Renal cortex interstitium (tissue), 11 donors: ENCODE measurements at regions not wholly inside any gene's neighbourhood (a gene's known extent, or its start where the extent isn't known, plus 50 kb on each side); places are given as distances from the start of the nearest gene placed in this dataset.

Source experiments
- DNase-seq, 11 donors: peaks; one replicate each; pipeline ENCODE4 v3.0.0-alpha.2; 2013; ENCODE audit warnings: low read depth in 9 of 11, low spot score in 4 of 11; ENCODE audit errors: extremely low read depth in 1 of 11

DNA sequence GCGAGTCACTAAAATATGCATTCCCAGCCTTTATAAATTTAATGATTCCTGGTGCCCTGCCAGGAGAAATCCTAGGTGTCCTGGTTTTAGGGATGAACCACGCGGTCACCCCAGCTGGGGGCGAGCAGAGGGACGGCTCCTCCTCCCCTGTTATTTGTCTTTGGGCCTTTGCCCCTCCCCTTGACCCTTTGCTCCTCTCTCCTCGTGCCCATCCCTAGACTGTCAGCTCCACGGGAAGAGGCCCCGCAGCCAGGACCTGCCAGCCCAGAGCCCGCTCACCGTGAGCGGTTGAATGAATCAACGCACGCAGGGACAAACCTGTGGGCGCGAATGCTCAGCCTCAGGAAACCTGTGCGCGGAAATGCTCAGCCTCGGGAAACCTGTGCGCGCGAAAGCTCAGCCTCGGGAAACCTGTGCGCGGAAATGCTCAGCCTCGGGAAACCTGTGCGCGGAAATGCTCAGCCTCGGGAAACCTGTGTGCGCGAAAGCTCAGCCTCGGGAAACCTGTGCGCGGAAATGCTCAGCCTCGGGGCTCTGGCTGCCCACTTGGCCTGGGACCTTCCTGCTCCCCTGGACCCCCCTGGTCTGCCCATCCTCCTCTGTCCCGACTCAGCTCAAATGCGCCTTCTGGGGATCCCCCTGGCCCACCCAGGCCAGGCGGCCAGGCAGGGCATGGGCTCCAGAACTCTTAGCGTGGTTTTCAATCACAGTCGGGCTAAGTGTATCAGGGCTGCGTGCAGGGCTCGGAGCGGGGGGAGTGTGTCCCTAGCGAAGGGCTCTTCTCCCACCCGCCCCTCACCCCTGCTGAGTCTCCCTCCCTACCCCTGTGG lies 140.5 kb upstream of the COL5A1 start:
- no peak for DNase-seq

DNA sequence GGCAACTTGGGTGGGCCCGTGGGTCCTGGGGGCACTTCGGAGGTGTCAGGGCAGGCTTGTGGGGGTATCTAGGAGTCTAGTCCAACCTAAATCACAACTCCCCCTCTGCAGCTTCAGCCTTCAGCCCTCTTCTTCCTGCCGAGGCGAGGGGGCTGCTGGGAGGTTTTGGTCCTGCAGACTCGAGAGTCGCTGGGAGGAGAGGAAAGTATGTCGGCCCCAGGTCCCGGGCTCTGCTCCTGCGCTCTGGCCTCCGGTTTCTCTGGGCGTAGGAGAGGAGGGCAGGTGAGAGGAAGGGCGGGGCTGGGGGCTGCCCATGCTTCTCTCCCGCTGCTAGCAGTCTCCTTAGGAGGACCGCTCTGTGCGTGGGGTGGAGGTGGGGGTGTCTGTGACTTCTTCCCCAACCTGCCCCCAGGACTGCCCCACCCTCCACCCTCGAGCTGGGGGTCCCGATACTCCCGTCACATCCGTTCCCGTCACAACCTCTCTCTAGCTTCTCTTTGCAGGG lies 139.8 kb upstream of the COL5A1 start:
- no peak for DNase-seq

DNA sequence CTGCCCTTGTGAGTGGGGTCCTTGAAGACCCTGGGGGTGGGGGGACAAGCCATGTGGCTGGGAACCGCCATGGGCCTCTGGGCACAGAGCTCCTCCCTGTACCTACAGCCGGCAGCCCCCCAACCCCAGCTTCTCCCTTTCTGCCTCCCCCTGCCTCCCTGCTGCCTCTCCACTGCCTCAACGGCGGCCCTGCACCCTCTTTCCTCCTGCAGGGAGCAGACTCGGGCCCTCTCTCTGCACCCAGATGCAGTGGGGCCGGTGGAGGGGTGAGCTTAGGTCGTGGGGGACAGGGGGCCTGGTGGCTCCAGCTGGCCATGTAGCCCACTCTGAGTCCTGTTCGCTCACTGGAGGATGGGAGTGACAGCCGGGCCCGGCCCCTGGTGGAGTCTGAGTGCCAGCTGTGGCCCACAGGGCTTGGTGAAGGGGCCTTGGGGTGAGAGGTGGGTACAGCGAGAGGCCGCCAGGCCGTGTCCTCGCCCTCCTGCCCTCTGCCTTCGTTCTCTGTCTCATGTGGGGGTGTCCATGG lies 139.3 kb upstream of the COL5A1 start:
- DNase-seq = no peak

DNA sequence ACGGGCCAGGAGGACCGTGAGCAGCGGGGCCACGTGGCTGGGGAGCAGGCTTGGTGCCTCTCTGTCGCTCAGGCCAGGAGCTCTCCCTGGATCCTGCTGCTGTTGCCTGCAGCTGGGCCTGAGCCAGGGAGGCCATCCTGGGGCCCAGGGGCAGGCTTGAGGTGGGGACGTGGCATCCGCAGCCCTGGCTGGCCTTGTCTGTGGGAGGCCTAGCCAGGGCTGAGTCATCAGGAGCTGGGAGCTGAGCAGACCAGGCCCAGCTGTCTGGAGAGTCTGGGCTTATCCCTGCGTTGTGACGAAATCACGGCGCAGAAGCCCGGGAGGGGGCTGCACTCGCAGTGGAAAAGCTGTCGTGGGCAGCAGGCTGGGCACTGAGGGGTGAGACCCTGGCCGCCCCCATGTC lies 138.8 kb upstream of the COL5A1 start:
- peak in 1 of 11 donors; percentile 43 for DNase-seq

DNA sequence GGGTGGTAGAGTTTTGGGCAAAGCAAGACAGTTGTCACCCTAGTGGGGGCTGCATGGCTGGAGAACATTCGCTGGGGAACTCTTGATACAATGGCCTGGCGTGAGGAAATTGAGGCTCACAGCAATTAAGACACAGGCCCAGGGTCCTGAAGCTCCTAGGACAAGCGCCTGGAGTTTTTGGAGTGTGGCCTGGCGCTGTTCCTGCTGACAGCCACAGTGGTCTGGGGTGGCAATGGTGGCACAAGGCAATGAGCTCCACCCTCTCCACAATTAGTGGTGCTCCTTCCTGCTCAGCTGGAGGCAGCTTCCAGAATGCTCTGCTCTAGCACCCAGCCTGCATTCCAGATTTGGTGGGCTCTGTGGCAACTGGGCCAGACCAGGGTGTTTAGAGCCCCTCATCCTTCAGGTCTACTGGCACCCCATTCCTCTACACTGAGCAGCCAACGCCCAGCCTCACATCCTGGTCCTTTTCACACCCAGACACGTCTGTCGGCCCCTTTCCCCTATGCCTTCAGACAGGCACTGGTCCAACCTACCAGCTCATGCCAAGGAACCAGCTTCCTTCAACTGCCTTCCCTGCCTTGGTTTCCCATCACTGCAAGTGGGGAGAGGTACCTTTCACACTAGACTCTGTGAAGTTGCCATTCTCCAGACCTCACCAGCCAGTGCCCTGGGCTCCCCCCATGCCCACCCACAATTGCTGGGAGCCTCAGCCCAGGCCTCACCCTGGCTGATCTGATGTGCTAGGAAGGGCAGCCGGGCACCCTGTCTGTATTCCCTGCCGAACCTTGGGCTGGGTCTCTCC lies 138.1 kb upstream of the COL5A1 start:
- DNase-seq = no peak

DNA sequence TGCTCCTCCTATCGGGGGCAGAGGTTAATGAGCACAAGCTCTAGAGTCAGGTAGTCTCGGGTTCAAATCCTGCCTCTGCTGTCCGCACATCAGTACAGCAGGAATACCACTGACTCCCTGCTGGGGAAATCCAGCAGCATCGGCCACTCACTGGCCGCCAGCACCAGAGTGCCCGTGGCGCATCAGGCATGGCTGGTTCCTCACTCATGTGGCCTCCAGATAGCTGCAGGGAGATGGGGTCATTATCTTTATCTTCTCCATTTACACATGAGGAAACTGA lies 137.6 kb upstream of the COL5A1 start:
- no peak for DNase-seq

DNA sequence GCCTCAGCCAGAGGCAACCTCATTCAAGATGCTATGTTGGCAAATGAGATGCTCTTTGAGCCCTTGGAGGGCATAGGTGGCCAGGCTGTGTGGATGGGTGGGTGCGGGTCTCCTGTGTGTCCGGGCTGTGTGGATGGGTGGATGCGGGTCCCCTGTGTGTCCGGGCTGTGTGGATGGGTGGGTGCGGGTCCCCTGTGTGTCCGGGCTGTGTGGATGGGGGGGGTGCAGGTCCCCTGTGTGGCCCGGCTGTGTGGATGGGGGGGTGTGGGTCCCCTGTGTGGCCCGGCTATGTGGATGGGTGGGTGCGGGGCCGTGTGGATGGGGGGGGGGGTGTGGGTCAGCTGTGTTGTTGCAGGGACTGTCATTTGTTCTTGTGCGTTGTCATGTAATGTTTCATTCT lies 136.6 kb upstream of the COL5A1 start:
- DNase-seq = no peak

DNA sequence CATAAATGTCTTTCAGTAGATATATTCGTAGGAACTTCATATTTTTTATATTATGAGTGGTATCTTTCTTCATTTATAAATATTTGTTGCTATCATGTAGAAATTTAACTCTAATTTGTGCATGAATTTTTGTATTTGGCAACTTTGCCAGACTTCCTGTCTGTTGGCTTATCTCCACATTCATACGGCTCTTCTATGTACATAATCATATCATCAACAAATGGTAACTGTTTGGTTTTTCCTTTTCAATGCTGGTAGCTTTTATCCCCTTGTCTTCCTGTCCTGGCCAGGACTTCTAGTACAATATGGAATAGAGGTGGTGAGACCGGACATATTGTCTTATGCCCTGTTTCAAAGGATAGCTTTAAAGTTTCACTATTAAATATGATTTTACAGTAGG lies 132.3 kb upstream of the COL5A1 start:
- DNase-seq = no peak

GRCh38 chr9:134509817-134510216 lies 131.8 kb upstream of the COL5A1 start:
- DNase-seq = no peak

DNA sequence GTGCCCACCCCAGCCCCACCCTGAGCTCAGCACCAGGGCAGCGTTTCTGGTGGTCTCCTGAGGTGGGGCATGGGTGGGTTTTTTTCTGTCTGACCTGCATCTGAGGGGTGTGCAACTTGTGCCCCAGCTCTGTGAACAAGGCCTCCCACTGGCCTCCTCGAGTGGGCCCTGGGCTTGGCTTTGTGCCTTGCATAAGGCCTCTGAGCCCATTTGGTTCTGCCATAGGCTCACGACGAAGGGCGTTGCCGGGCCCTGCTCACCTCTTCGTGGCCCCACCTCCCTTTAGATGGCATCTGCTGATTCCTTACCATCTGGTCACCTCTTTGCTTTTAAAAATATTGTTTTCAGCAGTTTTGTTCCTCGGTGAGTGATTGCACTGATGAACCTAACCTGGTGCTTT lies 127.1 kb upstream of the COL5A1 start:
- no peak for DNase-seq

DNA sequence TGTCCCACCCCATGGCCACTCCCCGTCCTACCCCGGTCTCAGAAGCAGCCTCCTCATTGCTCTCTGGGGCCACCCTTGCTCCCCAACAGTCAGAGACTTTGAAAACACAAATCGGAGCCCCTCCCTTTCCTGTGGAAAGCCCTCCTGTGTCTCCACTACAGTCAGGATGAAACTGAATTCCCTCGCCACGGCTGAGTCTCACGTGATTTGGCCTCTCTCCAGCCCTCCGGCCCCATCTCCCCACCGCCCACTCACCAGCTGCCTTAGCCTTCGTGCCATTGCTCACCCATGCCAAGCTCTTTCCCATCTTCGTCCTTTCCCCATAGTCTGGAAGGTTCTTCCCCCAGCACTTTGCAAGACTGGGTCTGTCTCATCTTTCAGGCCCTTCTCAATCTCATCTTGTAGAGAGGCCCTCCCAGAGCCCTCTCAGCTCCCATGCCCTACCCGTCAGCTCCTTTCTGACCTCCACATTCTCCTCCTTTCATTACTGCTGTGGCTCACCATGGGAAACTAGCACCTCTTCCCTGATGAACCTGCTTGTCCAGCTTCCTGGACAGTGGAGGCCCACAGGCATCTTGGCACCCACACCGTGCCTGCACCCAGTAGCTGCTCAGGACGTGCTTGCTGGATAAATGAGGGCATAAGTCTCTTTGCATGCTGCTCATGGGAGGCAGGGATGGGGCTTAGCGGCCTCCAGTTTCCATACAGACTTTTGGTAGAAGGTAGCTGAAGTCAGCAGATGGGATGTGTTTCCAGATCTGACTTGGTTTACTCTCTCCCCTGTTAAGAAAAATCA lies 126.4 kb upstream of the COL5A1 start:
- no peak for DNase-seq

GRCh38 chr9:134516464-134516863 lies 125.1 kb upstream of the COL5A1 start:
- no peak for DNase-seq

DNA sequence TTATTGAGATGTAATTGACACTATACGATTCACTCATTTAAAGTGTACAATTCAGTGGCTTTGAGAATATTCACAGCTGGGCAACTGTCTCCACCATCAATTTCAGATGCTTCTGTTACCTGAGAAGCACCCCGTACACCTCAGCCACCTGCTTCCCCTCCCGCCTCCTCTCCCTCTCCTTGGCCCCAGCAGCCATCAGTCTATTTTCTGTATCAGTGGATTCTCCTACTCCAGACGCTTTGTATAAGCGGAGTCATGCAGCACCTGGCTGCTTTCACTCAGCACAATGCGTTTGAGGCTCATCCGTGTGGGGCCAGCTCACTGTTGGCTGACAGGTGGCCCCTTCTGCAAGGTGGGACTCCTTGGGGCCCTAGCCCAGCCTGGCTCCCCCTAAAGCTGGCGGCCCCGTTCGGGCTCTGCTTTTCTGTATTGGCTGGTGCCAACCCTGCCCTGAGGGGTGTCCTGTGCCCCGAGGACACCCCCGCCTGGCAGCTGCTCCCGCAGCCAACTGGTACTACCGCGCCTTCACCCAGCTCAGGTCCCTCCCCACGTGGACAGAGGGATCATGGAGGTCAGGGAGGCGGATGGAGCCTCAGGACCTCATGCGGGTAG lies 124.4 kb upstream of the COL5A1 start:
- DNase-seq = no peak

- DNase-seq = no peak
Observed at GRCh38 chr9:134518004-134518606, 123.5 kb upstream of the COL5A1 start.

GRCh38 chr9:134519375-134520070 lies 122.1 kb upstream of the COL5A1 start:
- no peak for DNase-seq

GRCh38 chr9:134521817-134522501 lies 119.6 kb upstream of the COL5A1 start:
- DNase-seq = no peak

- no peak for DNase-seq
Observed at GRCh38 chr9:134522502-134522848, 119.1 kb upstream of the COL5A1 start.

DNA sequence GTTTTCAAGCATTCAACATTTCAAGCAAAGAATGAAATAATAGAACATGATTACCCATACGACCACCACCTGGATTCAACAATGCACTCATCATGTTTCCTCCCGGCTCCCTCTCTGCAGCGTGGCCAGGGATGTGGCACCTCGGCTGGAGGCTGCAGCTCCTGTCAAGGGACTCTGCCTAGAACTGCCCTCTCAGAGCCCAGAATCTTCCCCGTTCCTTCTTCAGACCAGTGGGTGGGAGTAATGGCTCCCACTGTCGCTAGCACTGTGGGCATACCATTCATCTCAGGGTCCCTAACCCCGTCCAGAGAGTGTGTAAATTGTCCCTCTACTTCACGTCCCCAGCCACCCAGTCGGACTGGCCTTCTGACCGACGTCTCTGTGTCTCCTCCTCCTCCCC lies 118.6 kb upstream of the COL5A1 start:
- DNase-seq = no peak
